Thymus (tissue), 11 donors: ENCODE measurements at regions not wholly inside any gene's neighbourhood (a gene's known extent, or its start where the extent isn't known, plus 50 kb on each side); places are given as distances from the start of the nearest gene placed in this dataset.

Experiments
- DNase-seq, 9 donors: peaks; one replicate each; pipeline ENCODE4 v3.0.0-alpha.2; 2013; ENCODE audit warnings: low spot score in 9 of 9, low read depth in 6 of 9, missing footprints in 1 of 9
- H3K27ac ChIP-seq, 2 donors: one replicate each; pipeline ENCODE4 v1.5.1; 2013; ENCODE audit warnings: control low read depth in 1 of 2, low read depth in 1 of 2, low read length in 1 of 2, mild to moderate bottlenecking in 1 of 2, moderate library complexity in 1 of 2
- H3K27me3 ChIP-seq, 2 donors: one replicate each; pipeline ENCODE4 v1.5.1; 2013; ENCODE audit warnings: low read length in 1 of 2; ENCODE audit not compliant: control insufficient read depth in 2 of 2, insufficient read depth in 1 of 2
- H3K36me3 ChIP-seq, 2 donors: one replicate each; pipeline ENCODE4 v1.5.1; 2013; ENCODE audit warnings: low read length in 1 of 2, mild to moderate bottlenecking in 1 of 2, moderate library complexity in 1 of 2; ENCODE audit not compliant: control insufficient read depth in 2 of 2, insufficient read depth in 2 of 2
- H3K4me1 ChIP-seq, 2 donors: one replicate each; pipeline ENCODE4 v1.5.1; 2013; ENCODE audit warnings: low read length in 2 of 2; ENCODE audit not compliant: control insufficient read depth in 2 of 2, insufficient read depth in 2 of 2
- H3K4me3 ChIP-seq, 2 donors: one replicate each; pipeline ENCODE4 v1.5.1; 2013; ENCODE audit warnings: low read length in 2 of 2, control low read depth in 1 of 2, mild to moderate bottlenecking in 1 of 2
- H3K9me3 ChIP-seq, 2 donors: one replicate each; pipeline ENCODE4 v1.5.1; 2013; ENCODE audit warnings: low read length in 1 of 2, mild to moderate bottlenecking in 1 of 2; ENCODE audit not compliant: control insufficient read depth in 2 of 2, insufficient read depth in 1 of 2
- WGBS: extraction: QIAGEN DNeasy Blood & Tissue Kit; methylation state at CpG from one replicate; pipeline ENCODE4 v1.1.7; 2013; 5-methylcytosine and 5-hydroxymethylcytosine counted together
- donor health status: healthy.

DNA sequence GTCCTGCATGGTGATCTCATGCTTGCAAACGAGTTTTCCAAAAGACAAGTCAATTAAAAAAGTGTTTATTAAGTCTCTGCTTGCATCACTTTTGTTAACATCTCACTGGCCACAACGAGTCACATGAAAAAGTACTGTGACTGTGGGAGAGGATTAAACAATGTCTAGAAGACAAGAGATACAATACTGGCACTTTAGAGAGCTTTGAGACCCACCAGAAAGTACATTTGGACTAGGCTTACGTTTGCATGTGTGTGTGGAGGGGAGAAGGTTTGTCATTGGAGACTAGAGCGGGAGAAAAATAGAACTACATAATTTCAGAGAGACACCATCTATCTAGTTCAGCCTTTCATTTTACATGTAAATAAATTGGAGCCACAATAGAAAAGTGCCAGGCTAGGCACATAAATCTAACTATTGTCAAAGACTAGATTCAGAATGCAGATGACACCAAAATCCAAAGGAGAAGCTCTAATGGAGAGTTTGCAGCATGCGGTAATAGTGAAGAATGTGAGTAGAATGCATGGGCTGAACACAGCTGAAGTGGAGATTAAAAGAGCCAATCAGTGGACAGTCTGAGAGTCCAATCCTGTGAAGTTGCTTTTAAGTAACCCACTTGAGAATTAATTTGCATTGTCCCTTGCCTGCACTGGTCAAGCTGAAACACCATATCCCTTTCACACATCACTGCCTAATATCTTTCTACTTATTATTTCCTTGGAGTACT lies 977.4 kb upstream of the FAT3 start:
- Histone ChIP-seq H3K4me1 (no peaks in the 10 kb centered on the region), H3K4me3 (no peak overlapping the region), H3K27ac (no peak overlapping the region), H3K9me3 (no peaks in the 10 kb centered on the region), H3K27me3 (no peaks in the 10 kb centered on the region), H3K36me3 (no peaks in the 10 kb centered on the region)
- WGBS = 76% methylated on average over 5 of the region's 5 CpGs
- no peak for DNase-seq

GRCh38 chr11:91244912-91245311 lies 979.7 kb upstream of the FAT3 start:
- WGBS = 89% methylated on average over 4 of the region's 4 CpGs
- Histone ChIP-seq H3K27ac (no peak overlapping the region), H3K4me3 (no peak overlapping the region), H3K36me3 (no peaks in the 10 kb centered on the region), H3K9me3 (no peaks in the 10 kb centered on the region), H3K4me1 (no peaks in the 10 kb centered on the region), H3K27me3 (no peaks in the 10 kb centered on the region)
- no peak for DNase-seq

- no peaks in the 10 kb centered on the region for H3K27me3 ChIP-seq
- no peaks in the 10 kb centered on the region for H3K9me3 ChIP-seq
- no peak overlapping the region for H3K27ac ChIP-seq
- no peak for DNase-seq
- 86% methylated on average over 2 of the region's 2 CpGs for WGBS
- no peak overlapping the region for H3K4me3 ChIP-seq
- H3K4me1 ChIP-seq = no peaks in the 10 kb centered on the region
- H3K36me3 ChIP-seq = no peaks in the 10 kb centered on the region
These were observed 981.0 kb upstream of the FAT3 start for GRCh38 chr11:91243630-91244029.

- no peak overlapping the region for H3K4me3 ChIP-seq
- no peaks in the 10 kb centered on the region for H3K36me3 ChIP-seq
- no peaks in the 10 kb centered on the region for H3K27me3 ChIP-seq
- no peak overlapping the region for H3K27ac ChIP-seq
- no peak for DNase-seq
- 89% methylated on average over 3 of the region's 3 CpGs for WGBS
- H3K9me3 ChIP-seq = no peaks in the 10 kb centered on the region
- H3K4me1 ChIP-seq = no peaks in the 10 kb centered on the region
These were observed 981.6 kb upstream of the FAT3 start for GRCh38 chr11:91243051-91243450.

- no peaks in the 10 kb centered on the region for H3K4me1 ChIP-seq
- H3K4me3 ChIP-seq = no peak overlapping the region
- H3K27ac ChIP-seq = no peak overlapping the region
- H3K36me3 ChIP-seq = no peaks in the 10 kb centered on the region
- no peaks in the 10 kb centered on the region for H3K27me3 ChIP-seq
- WGBS = 92% methylated on average over 3 of the region's 3 CpGs
- DNase-seq = no peak
- H3K9me3 ChIP-seq = no peaks in the 10 kb centered on the region
These were observed 983.4 kb upstream of the FAT3 start for GRCh38 chr11:91241226-91241625.

GRCh38 chr11:91239359-91239758 lies 985.3 kb upstream of the FAT3 start:
- Histone ChIP-seq H3K36me3 (no peaks in the 10 kb centered on the region), H3K27me3 (no peaks in the 10 kb centered on the region), H3K9me3 (no peaks in the 10 kb centered on the region), H3K27ac (no peak overlapping the region), H3K4me3 (no peak overlapping the region), H3K4me1 (no peaks in the 10 kb centered on the region)
- WGBS = 69% methylated on average over 2 of the region's 2 CpGs
- DNase-seq = no peak

GRCh38 chr11:91231226-91231625 lies 993.4 kb upstream of the FAT3 start:
- Histone ChIP-seq H3K9me3 (no peaks in the 10 kb centered on the region), H3K4me1 (no peaks in the 10 kb centered on the region), H3K27me3 (no peaks in the 10 kb centered on the region), H3K27ac (no peak overlapping the region), H3K36me3 (no peaks in the 10 kb centered on the region), H3K4me3 (no peak overlapping the region)
- 86% methylated on average over 4 of the region's 4 CpGs for WGBS
- DNase-seq = no peak

DNA sequence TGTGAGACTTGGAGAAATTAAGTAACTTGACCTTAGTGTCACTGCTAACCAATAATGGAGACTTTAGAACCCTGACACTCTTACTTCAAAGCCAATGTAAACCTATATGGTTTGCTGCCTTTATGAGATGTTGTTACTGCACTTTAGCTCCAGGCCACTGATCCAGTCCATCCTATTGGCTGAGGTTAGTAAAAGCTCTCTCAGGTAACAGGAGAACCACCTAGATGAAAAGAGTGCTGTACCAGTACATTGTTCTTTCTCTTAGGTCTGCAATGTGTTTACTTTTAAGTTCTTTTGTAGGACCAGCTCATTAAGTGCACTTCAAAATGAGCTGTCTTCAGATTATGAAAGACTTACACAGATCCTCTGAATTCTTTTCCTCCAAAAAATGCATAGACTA lies 994.0 kb upstream of the FAT3 start:
- Histone ChIP-seq H3K27ac (no peak overlapping the region), H3K36me3 (no peaks in the 10 kb centered on the region)
- no peak for DNase-seq

GRCh38 chr11:91222830-91223229 lies 1000.0 kb upstream of the CHORDC1 start:
- no peak for DNase-seq
- 44% methylated on average over 1 of the region's 1 CpG for WGBS
- no peak overlapping the region for H3K4me3 ChIP-seq
- no peak overlapping the region for H3K27ac ChIP-seq
- H3K4me1 ChIP-seq = no peaks in the 10 kb centered on the region
- no peaks in the 10 kb centered on the region for H3K36me3 ChIP-seq
- no peaks in the 10 kb centered on the region for H3K27me3 ChIP-seq
- H3K9me3 ChIP-seq = no peaks in the 10 kb centered on the region

More for the DNA sequence above, 994.0 kb upstream of the FAT3 start:
- Histone ChIP-seq H3K4me3 (no peak overlapping the region), H3K27me3 (no peaks in the 10 kb centered on the region), H3K4me1 (no peaks in the 10 kb centered on the region), H3K9me3 (no peaks in the 10 kb centered on the region)
